Left lung (tissue), 4 donors: ENCODE measurements at regions not wholly inside any gene's neighbourhood (a gene's known extent, or its start where the extent isn't known, plus 50 kb on each side); places are given as distances from the start of the nearest gene placed in this dataset.
A peak's percentile ranks its signal among the peaks of the same experiment; 100 is the strongest.

Source experiments
- ATAC-seq: fragments of 200-7000 bp; cut with Tn5 transposase; one replicate; pipeline ENCODE4 v1.9.1; 2020; ENCODE audit warnings: moderate library complexity
- DNase-seq, 4 donors: peaks; one replicate each; pipeline ENCODE4 v3.0.0-alpha.2; 2013 to 2020
- H3K27ac ChIP-seq, 2 donors: fragments of 200-600 bp; sonication (generic) in 1 of 2; one replicate each; pipeline versions ENCODE4 v1.5.0 to v1.8.0; 2020 to 2021
- H3K27me3 ChIP-seq, 2 donors: fragments of 200-600 bp; sonication (generic) in 1 of 2; one replicate each; pipeline versions ENCODE4 v1.5.0 to v1.8.0; 2020 to 2021
- H3K36me3 ChIP-seq, 2 donors: fragments of 200-600 bp; sonication (generic) in 1 of 2; one replicate each; pipeline versions ENCODE4 v1.5.0 to v1.8.0; 2020 to 2021
- H3K4me1 ChIP-seq, 2 donors: fragments of 200-600 bp; one replicate each; pipeline ENCODE4 v1.8.0; 2021
- H3K4me3 ChIP-seq, 2 donors: fragments of 200-600 bp; sonication (generic) in 1 of 2; one replicate each; pipeline versions ENCODE4 v1.5.0 to v1.8.0; 2020 to 2021; ENCODE audit warnings: mild to moderate bottlenecking in 1 of 2
- H3K9me3 ChIP-seq, 2 donors: fragments of 200-600 bp; sonication (generic) in 1 of 2; one replicate each; pipeline versions ENCODE4 v1.5.0 to v1.8.0; 2020 to 2021
- intact Hi-C, 2 donors: fragments of 100-400 bp; cut with DNase I; formaldehyde crosslinking; loops; one replicate each; pipeline versions ENCODE4 v1.11.2 to v1.14.2; 2022
- TF ChIP-seq, protein P1 (sequence below), 2 donors: fragments of 200-600 bp; sonication (generic) in 1 of 2; IDR thresholded peaks; one replicate each; pipeline versions ENCODE4 v1.5.0 to v1.8.0; 2021; ENCODE audit warnings: antibody characterized with exemption in 2 of 2
- donor health status: DM: no; HTN: yes; CAD: no.
- donor health status: DM: no; HTN: no; CAD: no.

DNA sequence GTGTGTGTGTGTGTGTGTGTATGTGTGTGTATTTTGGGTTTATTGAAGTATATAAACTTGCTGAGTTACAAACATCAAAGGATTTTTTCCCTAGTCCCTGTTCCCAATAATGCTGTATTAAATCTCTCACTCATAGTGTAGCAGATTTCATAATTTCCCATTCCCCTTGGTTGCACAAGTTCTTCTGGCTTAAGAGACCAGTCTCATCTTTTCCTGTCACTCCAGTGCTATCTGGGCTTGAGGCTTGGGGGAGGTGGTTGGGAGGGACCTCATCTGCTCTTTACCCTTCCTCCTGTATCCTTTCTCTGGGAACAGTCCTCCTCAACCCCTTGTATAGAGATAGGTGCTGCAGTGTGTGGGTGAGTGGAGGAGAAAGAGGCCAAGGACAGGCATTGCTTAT lies 285.4 kb upstream of the BOD1L1 start:
- peak in 1 of 4 donors; percentile 25 for DNase-seq
- TF ChIP-seq, protein P1, sequence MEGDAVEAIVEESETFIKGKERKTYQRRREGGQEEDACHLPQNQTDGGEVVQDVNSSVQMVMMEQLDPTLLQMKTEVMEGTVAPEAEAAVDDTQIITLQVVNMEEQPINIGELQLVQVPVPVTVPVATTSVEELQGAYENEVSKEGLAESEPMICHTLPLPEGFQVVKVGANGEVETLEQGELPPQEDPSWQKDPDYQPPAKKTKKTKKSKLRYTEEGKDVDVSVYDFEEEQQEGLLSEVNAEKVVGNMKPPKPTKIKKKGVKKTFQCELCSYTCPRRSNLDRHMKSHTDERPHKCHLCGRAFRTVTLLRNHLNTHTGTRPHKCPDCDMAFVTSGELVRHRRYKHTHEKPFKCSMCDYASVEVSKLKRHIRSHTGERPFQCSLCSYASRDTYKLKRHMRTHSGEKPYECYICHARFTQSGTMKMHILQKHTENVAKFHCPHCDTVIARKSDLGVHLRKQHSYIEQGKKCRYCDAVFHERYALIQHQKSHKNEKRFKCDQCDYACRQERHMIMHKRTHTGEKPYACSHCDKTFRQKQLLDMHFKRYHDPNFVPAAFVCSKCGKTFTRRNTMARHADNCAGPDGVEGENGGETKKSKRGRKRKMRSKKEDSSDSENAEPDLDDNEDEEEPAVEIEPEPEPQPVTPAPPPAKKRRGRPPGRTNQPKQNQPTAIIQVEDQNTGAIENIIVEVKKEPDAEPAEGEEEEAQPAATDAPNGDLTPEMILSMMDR (IDR thresholded peaks at IDR 0.05): no peak
- Histone ChIP-seq H3K9me3 (no peaks in the 10 kb centered on the region), H3K4me3 (no peak overlapping the region), H3K27ac (no peak overlapping the region), H3K4me1 (no peaks in the 10 kb centered on the region), H3K36me3 (no peaks in the 10 kb centered on the region), H3K27me3 (no peaks in the 10 kb centered on the region)
- intact Hi-C loops: no loop called here
- peak; percentile 59 for ATAC-seq

DNA sequence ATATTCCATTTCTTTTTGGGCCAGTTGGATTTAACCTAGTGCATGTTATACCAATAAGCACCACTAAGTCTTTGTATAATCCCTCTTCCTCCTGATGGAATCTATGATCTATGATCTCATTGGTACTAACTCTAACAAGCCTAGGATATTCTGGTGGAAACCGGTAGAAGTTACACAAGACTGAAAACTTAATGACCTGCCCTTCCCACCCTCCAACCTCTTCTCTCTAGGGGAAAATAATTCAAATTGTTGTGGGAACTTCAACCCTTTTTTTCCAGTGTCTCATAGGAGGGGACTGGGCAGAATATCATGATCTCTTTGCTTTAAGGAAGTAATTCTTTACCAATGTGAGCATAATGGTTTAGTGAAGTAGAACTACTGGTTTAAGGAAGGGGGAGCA lies 289.5 kb upstream of the BOD1L1 start:
- Histone ChIP-seq H3K9me3 (no peaks in the 10 kb centered on the region), H3K4me1 (no peaks in the 10 kb centered on the region), H3K27me3 (no peaks in the 10 kb centered on the region), H3K27ac (no peak overlapping the region), H3K4me3 (no peak overlapping the region), H3K36me3 (no peaks in the 10 kb centered on the region)
- TF ChIP-seq, protein P1 (IDR thresholded peaks at IDR 0.05): no peak
- intact Hi-C loops: no loop called here
- DNase-seq: no peak
- ATAC-seq: peak; percentile 6

DNA sequence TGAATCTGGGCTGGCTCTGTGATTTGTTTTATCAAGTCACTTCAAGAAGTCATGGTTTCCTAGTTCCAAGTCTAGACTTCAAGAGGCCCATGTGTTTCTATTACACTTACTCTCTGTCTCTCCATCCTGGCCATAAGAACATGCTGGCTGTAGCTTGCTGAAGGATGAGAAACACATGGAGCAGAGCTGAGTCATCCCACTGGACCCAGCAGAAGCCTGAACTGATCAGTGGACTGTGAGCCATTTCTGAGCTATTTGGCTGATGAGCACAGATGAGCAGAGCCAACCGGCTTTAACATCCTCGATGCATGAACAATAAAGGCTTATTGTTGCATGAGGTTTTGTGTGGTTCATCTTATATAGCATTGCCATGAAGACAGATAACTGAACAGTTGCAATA lies 290.6 kb upstream of the BOD1L1 start:
- Histone ChIP-seq H3K9me3 (no peaks in the 10 kb centered on the region), H3K27me3 (no peaks in the 10 kb centered on the region), H3K4me3 (no peak overlapping the region), H3K36me3 (no peaks in the 10 kb centered on the region), H3K4me1 (no peaks in the 10 kb centered on the region), H3K27ac (peak overlapping the region in 1 of 2 donors; percentile 15)
- DNase-seq (peak in 2 of 4 donors; percentile 6 to 42), ATAC-seq (peak; percentile 62)
- intact Hi-C loops: no loop called here
- TF ChIP-seq, protein P1 (IDR thresholded peaks at IDR 0.05): no peak

DNA sequence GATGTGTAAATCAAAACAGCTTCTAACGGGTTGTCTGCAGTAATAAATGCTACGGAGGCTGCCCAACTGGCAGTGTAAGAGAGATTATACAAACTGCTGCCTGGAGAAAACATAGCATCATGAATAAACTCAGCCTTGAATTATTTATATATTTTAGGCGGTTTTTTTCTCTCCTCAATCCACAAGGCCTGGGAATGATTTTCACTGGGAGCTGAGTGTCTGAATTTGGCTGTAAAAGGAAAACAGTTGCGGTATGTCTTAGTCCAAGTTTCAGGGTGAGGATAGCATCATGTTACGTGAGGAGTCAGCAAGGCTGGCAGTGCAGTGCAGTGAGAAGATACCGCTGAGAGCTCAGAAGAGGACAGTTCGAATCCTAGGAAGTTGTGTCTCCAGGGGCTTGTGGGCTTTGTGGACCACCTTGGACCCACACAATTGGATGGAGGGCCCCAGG lies 291.5 kb upstream of the BOD1L1 start:
- peak in 1 of 4 donors; percentile 6 for DNase-seq
- Histone ChIP-seq H3K27me3 (no peaks in the 10 kb centered on the region), H3K4me1 (no peaks in the 10 kb centered on the region), H3K36me3 (no peaks in the 10 kb centered on the region), H3K4me3 (no peak overlapping the region), H3K27ac (peak overlapping the region in 1 of 2 donors; percentile 15), H3K9me3 (no peaks in the 10 kb centered on the region)
- peak; percentile 42 for ATAC-seq
- intact Hi-C loops: no loop called here
- TF ChIP-seq, protein P1 (IDR thresholded peaks at IDR 0.05): no peak

DNA sequence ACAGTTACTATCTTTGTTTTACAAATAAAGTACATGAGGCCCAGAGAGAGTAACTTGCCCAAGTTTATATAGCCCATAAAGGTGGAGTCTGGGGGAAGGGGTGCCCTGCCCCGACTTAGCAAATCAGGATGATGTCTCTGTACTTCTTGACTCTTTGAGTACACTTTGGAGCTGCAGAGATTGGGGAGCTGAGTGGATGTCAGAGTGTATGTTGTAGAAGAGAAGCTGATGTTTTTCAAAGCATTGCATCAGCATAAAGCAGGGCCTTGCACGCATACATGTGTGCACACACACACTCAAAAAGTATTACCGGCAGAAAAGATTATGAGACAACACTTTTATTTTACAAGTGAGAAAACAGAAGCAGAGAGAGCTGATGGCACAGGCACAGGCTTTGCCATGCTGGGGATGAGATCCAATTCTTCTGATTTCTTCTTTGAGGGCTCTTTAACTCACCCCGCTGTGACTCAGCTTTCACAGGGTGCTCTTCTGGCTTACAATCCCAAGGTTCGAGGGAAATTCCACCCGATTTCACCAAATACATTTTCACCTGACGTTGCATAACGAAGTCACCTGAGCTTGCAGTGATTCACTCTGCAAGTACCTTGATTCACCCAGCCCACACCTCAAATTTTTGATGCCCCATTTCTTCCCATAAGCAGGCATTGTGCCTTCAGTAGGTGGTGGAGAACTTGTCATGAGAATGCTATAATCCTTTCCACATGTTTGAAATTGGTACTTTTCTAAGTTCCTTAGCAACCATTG lies 292.8 kb upstream of the BOD1L1 start:
- TF ChIP-seq, protein P1 (IDR thresholded peaks at IDR 0.05): no peak
- ATAC-seq (peak; percentile 6), DNase-seq (no peak)
- Histone ChIP-seq H3K9me3 (no peaks in the 10 kb centered on the region), H3K36me3 (no peaks in the 10 kb centered on the region), H3K27ac (no peak overlapping the region), H3K27me3 (no peaks in the 10 kb centered on the region), H3K4me3 (no peak overlapping the region), H3K4me1 (no peaks in the 10 kb centered on the region)
- intact Hi-C loops: no loop called here
